Endothelial cell of umbilical vein (primary cell): ENCODE measurements at regions not wholly inside any gene's neighbourhood (a gene's known extent, or its start where the extent isn't known, plus 50 kb on each side); places are given as distances from the start of the nearest gene placed in this dataset.

Experiments
- JUN ChIP-seq: IDR thresholded peaks from 2 replicates; pipeline ENCODE4 v1.6.1; 2011; ENCODE audit warnings: borderline replicate concordance, low read depth; ENCODE audit not compliant: insufficient read length, insufficient read depth
- POLR2A ChIP-seq: IDR thresholded peaks from 2 replicates; pipeline ENCODE4 v1.6.1; 2012; ENCODE audit warnings: low read depth, mild to moderate bottlenecking, control low read depth, low read length
- TF ChIP-seq, protein P1 (sequence below), 2 donors: IDR thresholded peaks; 1 replicate in 1 of 2; 2 replicates in 1 of 2; pipeline ENCODE4 v1.5.1; 2011; ENCODE audit warnings: low read length in 2 of 2, mild to moderate bottlenecking in 2 of 2, moderate library complexity in 2 of 2, control low read depth in 1 of 2, inconsistent platforms in 1 of 2, low read depth in 1 of 2; ENCODE audit not compliant: insufficient read depth in 1 of 2; ENCODE audit errors: extremely low read depth in 1 of 2
- TF ChIP-seq, protein P2 (sequence below): IDR thresholded peaks from 2 replicates; pipeline ENCODE4 v1.6.1; 2011; ENCODE audit not compliant: insufficient read depth, insufficient read length

DNA sequence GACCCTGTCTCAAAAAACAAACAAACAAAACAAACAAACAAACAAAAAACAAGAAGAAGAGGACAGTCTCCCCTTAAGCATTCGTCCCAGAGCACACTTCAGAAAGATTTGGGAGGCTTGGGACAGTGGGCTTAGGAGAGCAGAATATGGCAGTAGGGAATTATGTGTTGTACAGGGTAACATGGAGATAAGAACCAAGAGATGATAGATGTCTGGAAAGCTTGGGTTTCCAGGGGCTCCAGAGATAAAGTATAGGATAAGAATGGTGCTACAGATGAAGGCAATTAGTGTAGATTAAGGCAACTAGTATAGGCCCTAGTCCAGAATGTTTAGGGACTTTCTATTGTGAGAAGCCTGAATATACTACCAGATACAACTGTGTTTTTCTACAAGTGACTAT, 934.9 kb upstream of the AUTS2 start:
- no peak for TF ChIP-seq JUN
- TF ChIP-seq, protein P1, sequence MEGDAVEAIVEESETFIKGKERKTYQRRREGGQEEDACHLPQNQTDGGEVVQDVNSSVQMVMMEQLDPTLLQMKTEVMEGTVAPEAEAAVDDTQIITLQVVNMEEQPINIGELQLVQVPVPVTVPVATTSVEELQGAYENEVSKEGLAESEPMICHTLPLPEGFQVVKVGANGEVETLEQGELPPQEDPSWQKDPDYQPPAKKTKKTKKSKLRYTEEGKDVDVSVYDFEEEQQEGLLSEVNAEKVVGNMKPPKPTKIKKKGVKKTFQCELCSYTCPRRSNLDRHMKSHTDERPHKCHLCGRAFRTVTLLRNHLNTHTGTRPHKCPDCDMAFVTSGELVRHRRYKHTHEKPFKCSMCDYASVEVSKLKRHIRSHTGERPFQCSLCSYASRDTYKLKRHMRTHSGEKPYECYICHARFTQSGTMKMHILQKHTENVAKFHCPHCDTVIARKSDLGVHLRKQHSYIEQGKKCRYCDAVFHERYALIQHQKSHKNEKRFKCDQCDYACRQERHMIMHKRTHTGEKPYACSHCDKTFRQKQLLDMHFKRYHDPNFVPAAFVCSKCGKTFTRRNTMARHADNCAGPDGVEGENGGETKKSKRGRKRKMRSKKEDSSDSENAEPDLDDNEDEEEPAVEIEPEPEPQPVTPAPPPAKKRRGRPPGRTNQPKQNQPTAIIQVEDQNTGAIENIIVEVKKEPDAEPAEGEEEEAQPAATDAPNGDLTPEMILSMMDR (IDR thresholded peaks at IDR 0.05; ENCODE audit: extremely low read depth in 1 of 2, insufficient read depth in 1 of 2, low read depth in 1 of 2, low read length in 2 of 2), result no peak
- TF ChIP-seq, protein P2, sequence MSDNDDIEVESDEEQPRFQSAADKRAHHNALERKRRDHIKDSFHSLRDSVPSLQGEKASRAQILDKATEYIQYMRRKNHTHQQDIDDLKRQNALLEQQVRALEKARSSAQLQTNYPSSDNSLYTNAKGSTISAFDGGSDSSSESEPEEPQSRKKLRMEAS, result no peak
- TF ChIP-seq POLR2A, result no peak
